ENCODE measurements at regions not wholly inside any gene's neighbourhood (a gene's known extent, or its start where the extent isn't known, plus 50 kb on each side); places are given as distances from the start of the nearest gene placed in this dataset.
"Not testable (repeated sequence)": the region's sequence is repeated elsewhere in the genome, so short reads cannot be mapped to it uniquely, and the experiment has no call there.

DNA sequence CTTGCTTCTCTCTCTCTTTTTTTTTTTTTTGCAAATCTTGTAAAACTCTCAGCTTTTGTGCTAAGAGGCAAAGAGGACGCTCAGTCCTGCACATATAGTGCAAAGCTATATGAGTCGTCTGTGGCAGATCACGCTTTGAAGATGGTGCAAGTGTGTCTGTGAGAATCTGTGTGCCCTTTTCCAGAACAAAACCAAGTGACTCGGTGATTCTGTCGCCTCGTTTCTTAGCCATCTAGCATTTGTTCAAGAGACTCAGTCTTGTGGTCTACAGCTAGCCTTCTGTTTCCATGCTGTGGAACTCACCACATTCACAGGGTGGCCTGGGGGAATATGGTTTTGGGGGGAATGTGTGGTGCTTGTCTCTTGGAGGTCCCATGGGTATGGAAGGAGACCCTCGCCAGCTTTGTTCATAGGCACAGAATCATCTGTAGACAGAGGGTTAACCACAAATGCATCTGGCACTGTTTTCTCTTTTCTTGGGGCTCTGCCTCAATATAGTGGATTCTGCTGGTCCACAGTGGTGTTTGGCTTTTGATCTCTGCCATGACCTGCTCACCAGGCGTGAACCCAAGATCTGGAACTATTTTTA, 82.1 kb downstream of the C9orf152 start:
- DNase-seq: no peak

DNA sequence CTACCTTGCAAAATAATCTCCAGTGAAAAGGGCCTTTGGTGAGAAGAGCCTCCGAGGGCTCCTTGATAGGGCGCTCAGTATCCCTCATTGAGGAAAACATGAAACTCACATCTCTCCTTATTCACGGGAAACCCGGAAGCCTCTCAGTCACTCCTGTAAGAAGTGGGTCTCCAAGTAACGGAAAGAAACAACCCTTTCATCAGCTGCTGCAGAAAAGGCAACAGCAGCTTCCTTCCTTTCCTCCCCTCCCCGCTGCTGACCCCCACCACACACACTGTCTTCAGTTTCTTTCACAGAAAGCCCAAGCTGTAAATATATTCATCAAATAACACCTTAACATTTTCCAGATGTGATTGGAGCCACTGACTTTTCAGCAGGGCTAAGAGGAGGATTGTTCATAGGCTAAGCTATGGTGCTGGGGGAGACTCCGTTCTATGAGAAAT, 81.4 kb downstream of the C9orf152 start:
- no peak for DNase-seq

DNA sequence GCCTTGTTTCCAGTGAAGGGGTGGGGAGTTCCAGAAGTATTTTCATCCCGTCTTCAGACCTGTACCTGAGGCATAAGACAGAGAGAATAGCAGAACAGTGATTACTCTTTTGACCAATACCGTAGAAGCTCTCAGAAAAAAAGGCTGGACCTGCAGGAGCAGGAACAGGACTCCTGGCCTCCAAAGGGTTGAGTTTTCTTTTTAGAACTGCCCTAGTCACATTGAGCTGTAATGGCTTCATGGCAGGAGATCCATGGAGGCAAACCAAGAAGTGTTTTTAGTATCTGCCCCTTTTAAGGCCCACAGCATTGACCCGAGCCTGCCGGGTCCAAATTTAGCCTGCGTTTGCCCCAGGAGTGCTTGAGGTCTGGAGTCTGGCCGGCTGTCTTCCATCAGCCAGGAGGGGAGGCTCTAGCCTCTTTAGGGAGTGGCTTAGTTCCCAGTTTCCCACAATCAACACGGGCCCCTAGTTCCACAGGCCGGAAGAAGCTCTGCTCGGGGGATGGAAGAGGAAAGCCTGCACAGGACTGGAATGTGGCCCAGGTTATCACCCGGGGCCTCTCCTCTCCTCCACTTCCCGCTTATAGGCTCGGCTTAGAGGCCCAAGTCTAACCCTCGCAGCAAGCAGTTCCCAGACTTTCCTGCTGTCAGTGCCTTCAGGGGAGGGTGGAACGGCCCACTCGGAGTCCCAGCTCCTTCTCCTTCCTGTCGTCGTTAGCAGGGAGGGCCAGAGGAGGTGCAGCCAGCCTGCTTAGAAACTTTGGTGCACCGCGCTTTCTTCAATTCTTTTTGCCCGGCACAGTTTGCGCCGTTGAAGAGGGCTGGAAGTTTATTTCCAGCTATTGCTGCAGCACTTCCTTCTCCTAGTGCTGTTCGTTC, 80.7 kb downstream of the C9orf152 start:
- no peak for DNase-seq

DNA sequence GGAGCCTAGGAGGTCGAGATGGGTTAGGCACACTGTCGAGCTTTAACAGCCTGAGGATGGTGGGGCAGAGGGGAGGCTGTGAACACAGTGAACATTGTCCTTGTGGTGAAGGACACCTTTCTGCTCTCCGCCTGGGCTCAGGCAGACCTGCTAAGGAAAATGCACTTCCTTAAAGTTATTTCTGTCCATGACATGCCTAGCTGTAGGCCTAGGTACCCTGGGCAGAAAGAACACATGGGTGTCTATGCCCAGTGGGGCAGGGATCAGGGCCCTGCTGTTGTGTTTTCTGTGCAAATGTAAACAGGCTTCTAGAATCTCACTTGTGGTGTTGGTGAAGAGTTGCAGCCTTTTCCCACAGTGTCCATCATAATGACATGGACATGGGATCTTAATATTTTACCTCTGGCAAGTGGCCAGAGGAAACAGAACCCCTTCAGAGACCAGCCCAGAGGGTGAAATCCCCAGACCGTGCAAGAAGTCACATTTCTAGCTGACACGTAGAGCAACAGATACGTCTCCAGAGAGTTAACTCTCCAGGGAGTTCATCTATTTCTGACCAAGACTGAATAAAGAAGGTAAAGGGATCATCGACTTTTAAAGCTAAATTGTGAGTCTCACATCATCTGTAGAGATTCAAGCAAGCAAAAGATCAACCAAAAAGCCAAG, 79.2 kb downstream of the C9orf152 start:
- no peak for DNase-seq

DNA sequence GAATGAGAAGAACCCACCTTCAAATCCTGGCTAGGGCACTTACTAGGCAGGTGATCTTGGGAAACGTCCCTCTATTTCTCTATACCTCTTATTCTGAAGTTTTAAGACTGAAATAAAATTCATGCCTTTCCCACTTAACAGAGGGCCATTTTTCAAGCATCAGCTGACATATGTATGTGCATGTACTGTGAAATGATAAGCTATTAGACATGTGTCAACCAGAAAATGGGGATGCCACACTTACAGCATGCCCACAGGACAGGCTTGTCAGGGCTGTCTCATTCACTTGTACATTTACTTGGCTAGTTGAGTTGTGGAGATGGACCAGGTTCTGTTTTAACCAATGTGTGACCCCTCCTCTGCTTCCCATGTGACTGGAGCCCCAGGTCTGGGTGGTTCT, 78.5 kb downstream of the C9orf152 start:
- DNase-seq: no peak

DNA sequence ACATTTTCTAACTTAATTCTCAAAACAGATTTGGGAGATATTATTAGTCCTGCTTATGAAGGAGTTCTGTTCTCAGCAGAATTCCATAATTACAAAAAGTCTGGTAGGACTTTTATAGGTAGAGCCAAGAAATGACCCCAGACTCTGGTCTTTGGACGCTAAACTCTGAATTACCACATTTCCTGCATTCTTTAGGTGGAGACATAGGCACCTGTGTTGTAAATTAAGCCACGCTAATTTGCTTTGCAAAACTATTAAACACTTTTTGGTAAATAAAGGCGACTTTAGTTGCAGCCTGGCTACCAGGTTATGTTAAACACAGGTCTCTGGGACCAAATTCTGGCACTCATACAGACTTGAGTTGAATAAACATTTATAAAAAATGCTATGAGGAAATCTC, 77.7 kb downstream of the C9orf152 start:
- DNase-seq: no peak

DNA sequence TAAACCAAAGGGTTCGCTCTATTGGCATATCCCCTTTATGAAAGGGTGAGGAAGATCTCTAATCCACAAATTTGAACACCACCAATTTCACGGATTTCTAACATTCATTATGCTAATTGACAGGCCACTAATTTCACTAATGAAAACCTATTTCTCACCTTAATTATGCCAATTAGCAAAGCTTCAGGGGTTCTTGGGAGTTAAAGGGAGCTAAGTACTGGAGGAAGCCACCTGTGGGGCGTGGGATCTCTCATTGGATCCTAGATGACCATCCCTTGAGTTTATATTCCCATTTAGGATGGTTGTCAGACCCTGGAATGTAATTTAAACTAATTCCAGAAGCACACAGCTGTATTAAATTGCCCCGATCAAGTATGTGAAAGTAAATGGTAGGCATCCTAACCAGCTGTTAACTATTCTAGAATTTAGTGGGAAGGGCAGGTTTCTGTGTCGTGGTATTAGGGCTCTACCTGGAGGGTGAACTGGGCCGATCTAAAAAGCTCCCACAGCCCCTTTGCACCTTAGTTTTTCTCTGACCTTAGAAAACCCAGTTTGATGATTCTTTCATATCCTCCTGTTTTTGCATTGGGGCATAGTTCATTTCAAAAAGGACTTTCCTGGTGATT, 77.1 kb downstream of the C9orf152 start:
- DNase-seq: no peak

DNA sequence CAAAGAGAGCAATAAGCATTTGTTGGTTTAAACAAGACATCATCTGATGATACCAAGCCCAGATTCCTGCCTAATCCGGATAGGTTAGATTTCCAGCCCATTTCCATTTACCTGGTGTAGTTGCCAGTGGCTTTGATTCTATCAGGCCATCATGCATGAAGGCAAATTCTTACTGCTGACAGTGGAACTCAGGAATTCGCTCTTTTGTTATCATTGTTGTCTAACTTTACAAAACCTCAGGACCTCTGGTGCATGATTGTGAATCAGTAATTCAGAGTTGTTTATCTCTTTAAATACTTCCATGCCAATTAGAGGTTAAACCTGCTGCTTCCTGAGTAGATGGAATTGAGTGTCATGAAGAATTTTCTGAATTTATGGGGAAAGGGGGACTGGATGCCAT, 76.5 kb downstream of the C9orf152 start:
- no peak for DNase-seq

DNA sequence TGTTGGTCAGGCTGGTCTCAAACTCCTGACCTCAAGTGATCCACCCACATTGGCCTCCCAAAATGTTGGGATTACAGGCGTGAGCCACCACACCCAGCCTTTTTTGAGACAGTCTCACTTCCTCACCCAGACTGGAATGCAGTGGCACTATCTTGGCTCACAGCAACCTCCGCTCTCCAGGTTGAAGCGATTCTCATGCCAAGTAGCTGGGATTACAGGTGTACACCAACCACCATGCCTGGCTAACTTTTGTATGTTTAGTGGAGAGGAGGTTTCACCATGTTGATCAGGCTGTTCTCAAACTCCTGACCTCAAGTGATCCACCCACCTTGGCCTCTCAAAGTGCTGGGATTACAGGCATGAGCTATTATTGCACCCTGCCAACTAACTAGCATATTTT, 75.4 kb downstream of the C9orf152 start:
- DNase-seq: not testable (repeated sequence)

DNA sequence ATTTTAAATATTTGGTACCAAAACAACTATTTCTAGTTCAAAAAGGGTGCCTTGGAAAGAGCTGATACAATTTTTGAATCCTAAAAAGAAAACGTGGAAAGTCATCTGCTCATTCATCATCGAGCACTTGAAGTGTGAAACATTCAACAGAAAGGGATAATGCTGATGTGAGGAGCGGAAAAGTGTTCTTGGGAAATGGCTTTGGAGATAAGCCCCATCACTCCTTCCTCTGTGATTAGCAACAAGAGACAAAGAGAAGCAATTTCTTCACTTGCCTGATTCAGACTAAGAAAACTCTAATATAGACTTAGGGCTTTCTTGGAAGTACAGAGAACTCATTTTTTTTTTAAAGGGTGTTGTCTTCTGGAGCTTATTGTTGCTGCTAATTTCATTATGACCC, 74.9 kb downstream of the C9orf152 start:
- no peak for DNase-seq

DNA sequence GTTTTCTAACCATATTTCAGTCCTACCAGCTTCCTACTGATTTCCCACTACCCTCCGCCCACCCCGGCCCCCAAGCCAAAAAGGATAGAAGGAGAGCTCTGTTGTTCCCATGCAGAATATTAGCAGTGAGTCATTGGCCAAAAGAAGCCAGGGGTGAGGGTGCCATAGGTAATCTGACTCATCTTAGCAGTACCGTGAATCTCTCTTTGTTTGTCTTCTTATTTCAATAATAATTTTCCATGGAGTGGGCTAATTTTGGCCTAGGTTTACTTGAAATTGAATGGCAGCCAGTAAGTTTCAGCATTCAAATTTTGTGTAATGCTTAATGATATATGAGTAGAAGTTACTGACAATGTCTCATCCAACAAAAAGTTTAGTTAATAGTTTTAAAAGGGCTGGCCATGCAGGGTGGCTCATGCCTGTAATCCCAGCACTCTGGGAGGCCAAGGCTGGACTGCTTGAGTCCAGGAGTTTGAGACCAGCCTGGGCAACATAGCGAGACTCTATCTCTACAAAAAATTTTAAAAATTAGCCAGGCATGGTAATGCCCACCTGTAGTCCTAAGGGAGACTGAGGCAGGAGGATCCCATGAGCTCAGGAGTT, 74.2 kb downstream of the C9orf152 start:
- no peak for DNase-seq

DNA sequence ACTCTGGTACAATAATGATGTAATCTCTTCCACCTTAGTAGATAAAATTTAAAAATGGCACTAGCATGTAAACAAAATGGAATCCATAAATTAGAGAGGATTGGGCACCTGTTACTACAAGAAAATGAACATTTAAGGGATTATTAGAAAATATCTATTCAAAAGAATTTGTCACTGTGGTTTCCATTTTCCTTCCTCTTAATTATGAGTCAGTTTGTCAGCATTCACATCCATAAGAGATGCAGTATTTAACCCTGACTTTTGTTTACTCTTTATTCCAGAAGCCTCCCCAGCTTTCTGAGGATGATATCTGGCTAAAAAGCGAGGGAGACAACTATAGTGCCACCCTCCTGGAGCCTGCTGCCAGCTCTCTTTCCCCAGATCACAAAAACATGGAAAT, 72.1 kb downstream of the C9orf152 start:
- DNase-seq: no peak

DNA sequence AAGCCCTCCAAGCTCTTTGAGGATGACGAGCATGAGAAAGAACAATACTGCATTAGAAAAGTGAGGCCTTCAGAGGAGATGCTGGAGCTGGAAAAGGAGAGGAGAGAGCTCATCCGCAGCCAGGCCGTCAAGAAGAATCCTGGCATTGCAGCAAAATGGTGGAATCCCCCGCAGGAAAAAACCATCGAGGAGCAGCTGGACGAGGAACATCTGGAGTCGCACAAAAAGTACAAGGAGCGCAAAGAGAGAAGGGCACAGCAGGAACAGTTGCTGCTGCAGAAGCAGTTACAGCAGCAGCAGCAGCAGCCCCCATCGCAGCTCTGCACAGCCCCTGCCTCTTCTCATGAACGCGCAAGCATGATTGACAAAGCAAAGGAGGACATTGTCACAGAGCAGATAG, 71.2 kb downstream of the C9orf152 start:
- DNase-seq: no peak

DNA sequence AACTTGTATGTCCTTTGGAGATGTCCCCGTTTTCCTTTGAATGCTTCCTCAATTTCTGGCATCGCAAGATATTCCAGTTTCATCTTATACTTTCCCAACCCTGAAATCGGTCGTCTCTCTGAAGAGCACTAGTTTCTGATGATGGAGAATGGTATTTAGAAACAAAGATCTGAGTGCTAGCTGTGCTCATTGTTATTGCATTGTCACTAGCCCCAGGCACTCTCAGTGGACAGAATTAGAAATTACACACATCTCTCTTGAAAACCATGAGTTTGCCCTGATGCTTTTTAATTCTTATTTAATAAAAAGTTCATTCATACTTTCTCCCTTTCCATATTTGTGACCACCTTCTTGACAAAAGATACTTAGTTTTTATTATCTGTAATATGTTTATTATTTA, 67.7 kb downstream of the C9orf152 start:
- no peak for DNase-seq

DNA sequence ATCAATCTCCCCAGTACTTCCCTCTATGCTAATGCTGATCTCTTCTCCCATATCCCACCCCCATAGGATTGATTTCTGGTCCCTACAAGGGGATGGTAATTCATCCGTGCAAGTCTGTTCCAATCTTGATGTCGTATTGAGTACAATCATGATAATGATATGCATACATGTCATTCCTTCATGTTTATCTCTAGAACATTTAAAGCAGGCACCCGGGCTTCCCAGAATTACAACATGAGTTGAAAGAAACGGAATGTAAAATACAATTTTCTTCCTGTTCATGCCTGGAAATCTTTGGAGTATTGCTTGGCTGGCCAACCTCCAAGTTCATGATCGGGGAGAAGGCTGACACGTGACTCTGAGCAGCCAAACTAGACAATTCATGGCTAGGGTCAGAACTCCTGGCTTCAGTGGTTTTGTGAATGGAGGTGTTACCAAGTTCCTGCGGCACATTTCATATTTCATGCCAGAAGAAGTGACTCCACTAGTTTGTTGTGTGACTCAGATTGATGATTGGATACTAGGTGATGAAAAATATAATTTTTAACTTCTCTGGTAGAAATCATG, 66.6 kb downstream of the C9orf152 start:
- no peak for DNase-seq

DNA sequence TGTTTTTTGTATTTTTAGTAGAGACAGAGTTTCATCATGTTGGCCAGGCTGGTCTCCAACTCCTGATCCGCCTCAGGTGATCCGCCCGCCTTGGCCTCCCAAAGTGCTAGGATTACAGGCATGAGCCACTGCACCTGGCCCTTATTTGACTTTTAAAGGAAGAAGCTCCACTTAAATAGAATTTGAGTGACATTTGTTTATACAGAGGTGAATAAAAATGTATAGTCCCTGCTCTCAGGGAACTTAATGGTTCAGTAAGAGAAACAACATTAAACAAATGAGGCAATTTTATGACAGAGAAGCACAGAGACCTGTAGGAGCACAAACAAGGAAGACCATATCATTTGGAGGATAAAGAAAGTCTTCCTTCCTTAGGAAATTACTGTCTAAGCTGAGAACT, 65.7 kb downstream of the C9orf152 start:
- DNase-seq: no peak

DNA sequence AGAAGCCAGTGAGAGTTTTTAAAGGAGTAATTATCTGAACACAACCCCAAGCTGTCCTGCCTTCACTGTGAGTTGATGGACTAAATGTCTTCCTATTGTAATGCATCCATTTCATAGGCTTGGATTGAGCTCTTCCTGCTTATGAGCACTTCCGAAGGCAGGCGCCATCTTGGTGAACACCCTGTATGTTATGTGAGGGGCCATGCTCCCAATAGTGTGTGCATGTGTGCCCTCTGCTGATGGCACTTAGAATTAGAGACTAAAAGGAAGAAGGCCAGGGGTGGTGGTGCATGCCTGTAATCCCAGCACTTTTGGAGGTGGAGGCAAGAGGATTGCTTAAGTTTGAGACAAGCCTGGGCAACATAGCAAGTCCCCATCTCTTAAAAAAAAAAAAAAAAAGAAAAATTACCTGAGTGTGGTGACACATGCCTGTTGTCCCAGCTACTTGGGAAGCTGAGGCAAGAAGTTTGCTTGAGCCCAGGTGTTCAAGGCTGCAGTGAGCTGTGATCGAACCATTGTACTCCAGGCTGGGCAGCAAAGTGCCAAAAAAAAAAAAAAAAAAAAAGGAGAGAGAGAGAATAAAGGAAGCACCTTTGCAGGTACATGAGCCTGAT, 65.0 kb downstream of the C9orf152 start:
- no peak for DNase-seq

DNA sequence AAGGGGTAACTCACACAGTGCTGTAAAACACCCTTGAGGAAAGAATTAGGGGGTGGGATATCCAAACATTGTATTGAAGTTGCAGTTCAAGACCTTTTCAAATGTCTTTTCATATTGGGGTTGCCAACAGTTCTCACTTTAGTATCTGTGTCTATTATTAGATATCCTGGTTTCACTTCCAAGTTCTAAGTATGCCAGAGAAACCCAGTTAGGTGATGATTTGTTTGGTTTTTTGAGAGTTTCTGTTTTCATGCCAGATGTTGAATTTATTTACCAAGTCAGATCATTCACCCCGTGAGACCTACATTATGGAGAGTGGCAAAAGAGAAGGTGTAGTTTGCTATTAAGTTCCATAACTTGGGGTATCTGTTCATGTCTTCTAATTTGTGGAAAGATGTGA, 64.5 kb downstream of the C9orf152 start:
- DNase-seq: no peak

DNA sequence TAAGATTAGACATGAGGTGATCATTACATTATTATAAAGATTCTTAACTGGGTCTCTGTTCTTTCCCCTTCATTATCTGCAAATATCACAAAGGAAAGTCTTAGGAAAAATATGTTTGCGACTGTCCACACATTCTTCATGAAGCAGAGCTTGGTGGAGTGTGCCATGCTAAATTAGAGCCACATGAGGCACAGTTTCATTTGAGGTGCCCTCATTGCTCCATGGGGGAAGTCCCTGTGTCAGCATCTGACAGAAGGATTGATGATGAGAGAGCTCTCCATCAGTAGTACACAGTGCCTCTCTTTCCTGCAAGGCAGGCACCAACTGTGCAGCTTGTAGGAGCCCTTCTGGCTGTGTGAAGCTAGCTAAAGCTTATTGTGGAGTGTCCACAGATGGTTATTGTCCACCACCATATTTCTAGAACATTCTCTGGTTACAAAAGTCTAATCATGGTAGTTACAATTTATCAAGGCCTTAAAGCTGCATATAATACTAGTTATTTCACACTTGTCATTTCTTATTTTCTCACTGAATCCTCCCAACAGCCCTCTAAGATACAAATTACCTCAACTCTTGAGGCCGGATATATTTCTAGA, 63.9 kb downstream of the C9orf152 start:
- no peak for DNase-seq

DNA sequence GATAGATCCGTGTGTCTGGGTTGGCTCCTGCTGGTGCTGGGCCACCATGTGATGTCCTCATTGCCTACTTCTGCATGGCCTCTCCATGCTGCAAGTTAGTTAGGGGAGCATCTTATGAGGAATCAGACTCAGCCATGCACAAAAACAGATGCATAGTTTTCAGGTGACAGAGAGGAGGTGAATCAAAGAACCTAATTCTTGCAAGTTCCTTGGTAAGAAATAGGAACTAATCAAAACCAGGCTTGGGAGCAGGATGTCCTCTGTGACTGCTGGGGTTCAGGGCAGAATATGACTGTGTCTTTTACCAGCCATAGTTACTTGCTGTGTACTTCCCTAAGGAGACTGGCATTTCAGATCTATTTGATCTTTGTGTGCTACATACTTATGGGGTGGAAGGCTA, 61.6 kb downstream of the C9orf152 start:
- no peak for DNase-seq

DNA sequence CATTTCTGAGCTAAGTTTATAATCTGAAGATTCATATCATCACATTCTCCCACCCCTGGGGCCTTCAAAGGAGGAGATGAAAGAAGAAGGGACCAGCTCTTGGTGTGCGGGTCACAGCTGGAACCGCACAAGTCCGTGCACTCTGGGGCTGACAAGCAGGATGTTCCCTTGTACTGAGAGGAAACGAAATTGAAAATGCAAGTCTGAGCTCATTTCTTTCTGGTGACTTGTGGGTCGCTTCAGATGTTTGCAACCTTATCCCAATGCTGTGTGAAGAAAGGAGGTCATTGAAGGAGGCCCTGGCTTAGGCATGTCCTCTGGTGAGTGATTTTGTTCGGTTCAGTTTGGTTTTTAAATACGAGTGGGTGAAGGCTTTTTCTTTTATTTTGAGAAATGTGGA, 59.6 kb downstream of the C9orf152 start:
- DNase-seq: no peak
